ENCODE measurements at regions not wholly inside any gene's neighbourhood (a gene's known extent, or its start where the extent isn't known, plus 50 kb on each side); places are given as distances from the start of the nearest gene placed in this dataset.

- no peak for TF ChIP-seq CTCF (IDR thresholded peaks at IDR 0.05; ENCODE audit: control extremely low read depth in 1 of 3, insufficient read depth in 1 of 3, low read depth in 1 of 3, low read length in 3 of 3)
- no peak for TF ChIP-seq YY1 (IDR thresholded peaks at IDR 0.05; ENCODE audit: low read depth, low read length)
- TF ChIP-seq NANOG (IDR thresholded peaks at IDR 0.05; ENCODE audit: insufficient read depth, low read depth, low read length, poor library complexity, severe bottlenecking) = no peak
- TF ChIP-seq E2F6 (IDR thresholded peaks at IDR 0.05) = no peak
- no peak for TF ChIP-seq TEAD4 (IDR thresholded peaks at IDR 0.05; ENCODE audit: low read depth, low read length)
- TF ChIP-seq HDAC6 (IDR thresholded peaks at IDR 0.05; ENCODE audit: low read depth, low read length) = no peak
- no peak for TF ChIP-seq EP300 (IDR thresholded peaks at IDR 0.05; ENCODE audit: borderline replicate concordance in 1 of 2, low read depth in 2 of 2, low read length in 2 of 2)
- TF ChIP-seq TBP (IDR thresholded peaks at IDR 0.05; ENCODE audit: low read depth, low read length) = no peak
- no peak for TF ChIP-seq CBX5 (IDR thresholded peaks at IDR 0.05; ENCODE audit: low read depth, low read length)
- TF ChIP-seq BRCA1 (IDR thresholded peaks at IDR 0.05; ENCODE audit: low read depth, low read length) = no peak
- no peak for TF ChIP-seq POLR2AphosphoS5 (IDR thresholded peaks at IDR 0.05; ENCODE audit: low read depth, low read length)
- no peak for TF ChIP-seq POLR2A (IDR thresholded peaks at IDR 0.05; ENCODE audit: control extremely low read depth in 1 of 2, low read depth in 2 of 2, low read length in 2 of 2)
- TF ChIP-seq RAD21 (IDR thresholded peaks at IDR 0.05 in 1 of 2, conservative IDR thresholded peaks at IDR 0.05 in 1 of 2; ENCODE audit: low read depth in 2 of 2, low read length in 2 of 2) = no peak
Observed at GRCh38 chr3:117518364-117518763, 808.8 kb downstream of the TUSC7 start.
